Left hindlimb (tissue), 1 donor: ENCODE measurements at regions not wholly inside any gene's neighbourhood (a gene's known extent, or its start where the extent isn't known, plus 50 kb on each side); places are given as distances from the start of the nearest gene placed in this dataset.
A peak's percentile ranks its signal among the peaks of the same experiment; 100 is the strongest.
"Not testable (repeated sequence)": the region's sequence is repeated elsewhere in the genome, so short reads cannot be mapped to it uniquely, and the experiment has no call there.

Source experiments
- DNase-seq: peaks from one replicate; pipeline ENCODE4 v3.0.0-alpha.2; 2018

GRCh38 chr9:135278586-135278985 lies 191.1 kb downstream of the OLFM1 start:
- no peak for DNase-seq

GRCh38 chr9:135279385-135279784 lies 191.9 kb downstream of the OLFM1 start:
- no peak for DNase-seq

GRCh38 chr9:135279834-135280393 lies 192.4 kb downstream of the OLFM1 start:
- no peak for DNase-seq

- DNase-seq, result no peak
Measured at GRCh38 chr9:135280666-135281065, 193.2 kb downstream of the OLFM1 start.

- no peak for DNase-seq
Measured at GRCh38 chr9:135281151-135281550, 193.7 kb downstream of the OLFM1 start.

- peak; percentile 76 for DNase-seq
Measured at GRCh38 chr9:135281791-135282737, 194.6 kb downstream of the OLFM1 start.

- DNase-seq, result no peak
Measured at GRCh38 chr9:135282808-135283207, 195.3 kb downstream of the OLFM1 start.

GRCh38 chr9:135283671-135284070 lies 195.9 kb upstream of the PPP1R26 start:
- no peak for DNase-seq

GRCh38 chr9:135284386-135285134 lies 195.0 kb upstream of the PPP1R26 start:
- DNase-seq, result no peak

GRCh38 chr9:135286187-135286925 lies 193.2 kb upstream of the PPP1R26 start:
- DNase-seq, result not testable (repeated sequence)

GRCh38 chr9:135286961-135287360 lies 192.6 kb upstream of the PPP1R26 start:
- DNase-seq, result no peak

GRCh38 chr9:135287627-135288026 lies 192.0 kb upstream of the PPP1R26 start:
- no peak for DNase-seq

- no peak for DNase-seq
Measured at GRCh38 chr9:135288054-135288453, 191.5 kb upstream of the PPP1R26 start.

GRCh38 chr9:135289081-135289491 lies 190.5 kb upstream of the PPP1R26 start:
- no peak for DNase-seq

- no peak for DNase-seq
Measured at GRCh38 chr9:135290086-135290485, 189.5 kb upstream of the PPP1R26 start.

GRCh38 chr9:135290566-135290965 lies 189.0 kb upstream of the PPP1R26 start:
- DNase-seq, result no peak

GRCh38 chr9:135291165-135291564 lies 188.4 kb upstream of the PPP1R26 start:
- DNase-seq, result no peak

- no peak for DNase-seq
Measured at GRCh38 chr9:135294836-135295235, 184.7 kb upstream of the PPP1R26 start.

- no peak for DNase-seq
Measured at GRCh38 chr9:135295551-135296300, 183.9 kb upstream of the PPP1R26 start.

- DNase-seq, result no peak
Measured at GRCh38 chr9:135296735-135297455, 182.7 kb upstream of the PPP1R26 start.

- DNase-seq, result no peak
Measured at GRCh38 chr9:135297456-135298075, 182.0 kb upstream of the PPP1R26 start.
